Aorta (tissue), 5 donors: ENCODE measurements at regions not wholly inside any gene's neighbourhood (a gene's known extent, or its start where the extent isn't known, plus 50 kb on each side); places are given as distances from the start of the nearest gene placed in this dataset.
"Not testable (repeated sequence)": the region's sequence is repeated elsewhere in the genome, so short reads cannot be mapped to it uniquely, and the experiment has no call there.

Experiments used
- ATAC-seq: fragments of 200-7000 bp; cut with Tn5 transposase; one replicate; pipeline ENCODE4 v1.9.1; 2022; ENCODE audit warnings: moderate library complexity; ENCODE audit not compliant: low FRiP score
- DNase-seq, 2 donors: peaks; one replicate each; pipeline ENCODE4 v3.0.0-alpha.2; 2020
- H3K27ac ChIP-seq, 2 donors: one replicate each; pipeline ENCODE4 v1.5.1; 2013; ENCODE audit warnings: low read length in 2 of 2, mild to moderate bottlenecking in 2 of 2, moderate library complexity in 2 of 2, control low read depth in 1 of 2, inconsistent platforms in 1 of 2, low read depth in 1 of 2
- H3K27me3 ChIP-seq, 2 donors: one replicate each; pipeline ENCODE4 v1.6.1; 2013; ENCODE audit warnings: control low read depth in 1 of 2, low read length in 1 of 2, mild to moderate bottlenecking in 1 of 2, moderate library complexity in 1 of 2; ENCODE audit not compliant: insufficient read depth in 2 of 2, control insufficient read depth in 1 of 2
- H3K36me3 ChIP-seq, 2 donors: one replicate each; pipeline ENCODE4 v1.6.1; 2013; ENCODE audit warnings: control low read depth in 1 of 2, low read length in 1 of 2, mild to moderate bottlenecking in 1 of 2; ENCODE audit not compliant: insufficient read depth in 2 of 2, control insufficient read depth in 1 of 2
- H3K4me1 ChIP-seq, 2 donors: one replicate each; pipeline ENCODE4 v1.6.1; 2013; ENCODE audit warnings: low read length in 2 of 2, control low read depth in 1 of 2, mild to moderate bottlenecking in 1 of 2, moderate library complexity in 1 of 2; ENCODE audit not compliant: insufficient read depth in 2 of 2, control insufficient read depth in 1 of 2
- H3K4me3 ChIP-seq, 2 donors: one replicate each; pipeline ENCODE4 v1.5.1; 2013; ENCODE audit warnings: low read length in 2 of 2, control low read depth in 1 of 2, mild to moderate bottlenecking in 1 of 2
- H3K9me3 ChIP-seq: one replicate; pipeline ENCODE4 v1.6.1; 2013; ENCODE audit warnings: mild to moderate bottlenecking, low read length; ENCODE audit not compliant: control insufficient read depth
- WGBS, 2 donors: extraction: QIAGEN DNeasy Blood & Tissue Kit; methylation state at CpG; one replicate each; pipeline ENCODE4 v1.1.7; 2013; 5-methylcytosine and 5-hydroxymethylcytosine counted together
- intact Hi-C, 2 donors: fragments of 100-400 bp; cut with DNase I; formaldehyde crosslinking; loops; one replicate each; pipeline versions ENCODE4 v1.14.2 to v1.15.0; 2022
- donor health status: healthy with polysubstance abuse.
- donor health status: Bipolar disorder and iron deficiency.
- donor health status: DM: no; HTN: no; CAD: no.
- donor health status: DM: no; HTN: no; CAD: no.
- donor health status: DM: yes; HTN: yes; CAD: no.

DNA sequence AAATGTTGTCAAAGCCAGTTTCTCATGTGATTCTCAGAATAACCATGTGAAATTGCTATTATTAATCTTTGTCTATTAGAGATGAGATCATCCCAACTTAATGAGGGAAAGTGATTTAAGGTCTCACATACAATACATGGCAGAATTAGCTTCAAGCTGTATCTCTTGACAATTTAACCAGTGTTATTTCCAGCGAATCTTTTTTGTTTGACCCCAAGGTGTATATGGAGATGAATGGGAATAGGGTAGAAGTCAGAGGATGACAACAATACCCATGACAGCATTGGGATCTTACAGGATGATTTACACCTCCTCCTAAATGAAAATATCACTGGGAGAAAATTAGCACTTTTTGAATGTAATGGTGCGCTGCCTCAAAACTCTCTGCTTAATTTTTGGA lies 290.8 kb upstream of the LUZP2 start:
- Histone ChIP-seq H3K4me1 (no peaks in the 10 kb centered on the region), H3K4me3 (no peak overlapping the region), H3K27ac (no peak overlapping the region), H3K36me3 (no peaks in the 10 kb centered on the region), H3K27me3 (no peaks in the 10 kb centered on the region), H3K9me3 (no peaks in the 10 kb centered on the region)
- intact Hi-C loops = no loop called here
- 86 to 92% methylated on average over 2 of the region's 2 CpGs for WGBS, 2 donors
- DNase-seq (no peak), ATAC-seq (no peak)

GRCh38 chr11:24206511-24206910 lies 290.3 kb upstream of the LUZP2 start:
- Histone ChIP-seq H3K36me3 (no peaks in the 10 kb centered on the region), H3K27ac (no peak overlapping the region), H3K4me1 (no peaks in the 10 kb centered on the region), H3K27me3 (no peaks in the 10 kb centered on the region), H3K9me3 (no peaks in the 10 kb centered on the region), H3K4me3 (no peak overlapping the region)
- intact Hi-C loops = no loop called here
- ATAC-seq (no peak), DNase-seq (no peak)
- WGBS, 2 donors = 80% methylated on average over 1 of the region's 1 CpG

GRCh38 chr11:24216488-24216887 lies 280.4 kb upstream of the LUZP2 start:
- WGBS, 2 donors = 40 to 54% methylated on average over 1 of the region's 1 CpG
- no peaks in the 10 kb centered on the region for H3K4me1 ChIP-seq
- no peaks in the 10 kb centered on the region for H3K36me3 ChIP-seq
- H3K27me3 ChIP-seq = no peaks in the 10 kb centered on the region
- H3K4me3 ChIP-seq = no peak overlapping the region
- DNase-seq (no peak), ATAC-seq (no peak)
- no peak overlapping the region for H3K27ac ChIP-seq
- no peaks in the 10 kb centered on the region for H3K9me3 ChIP-seq
- intact Hi-C loops = no loop called here

DNA sequence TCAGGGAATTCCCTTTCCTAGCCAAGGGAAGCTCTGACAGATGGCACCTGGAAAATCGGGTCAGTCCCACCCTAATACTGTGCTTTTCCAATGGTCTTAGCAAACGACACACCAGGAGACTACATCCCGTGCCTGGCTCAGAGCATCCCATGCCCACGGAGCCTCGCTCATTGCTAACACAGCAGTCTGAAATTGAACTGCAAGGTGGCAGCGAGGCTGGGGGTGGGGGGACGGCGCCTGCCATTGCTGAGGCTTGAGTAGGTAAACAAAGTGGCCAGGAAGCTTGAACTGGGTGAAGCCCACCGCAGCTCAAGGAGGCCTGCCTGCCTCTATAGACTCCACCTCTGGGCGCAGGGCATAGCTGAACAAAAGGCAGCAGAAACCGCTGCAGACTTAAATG lies 279.5 kb upstream of the LUZP2 start:
- H3K4me3 ChIP-seq, H3K27me3 ChIP-seq, H3K36me3 ChIP-seq, H3K4me1 ChIP-seq, ATAC-seq, intact Hi-C loops, H3K27ac ChIP-seq, H3K9me3 ChIP-seq, DNase-seq: not testable (repeated sequence)
- 86 to 90% methylated on average over 11 of the region's 11 CpGs for WGBS, 2 donors

- H3K4me3 ChIP-seq = no peak overlapping the region
- no peaks in the 10 kb centered on the region for H3K9me3 ChIP-seq
- ATAC-seq (no peak), DNase-seq (no peak)
- no peak overlapping the region for H3K27ac ChIP-seq
- 25 to 28% methylated on average over 1 of the region's 1 CpG for WGBS, 2 donors
- no peaks in the 10 kb centered on the region for H3K36me3 ChIP-seq
- no peaks in the 10 kb centered on the region for H3K27me3 ChIP-seq
- intact Hi-C loops = no loop called here
- H3K4me1 ChIP-seq = no peaks in the 10 kb centered on the region
Observed at GRCh38 chr11:24225501-24225900, 271.4 kb upstream of the LUZP2 start.

DNA sequence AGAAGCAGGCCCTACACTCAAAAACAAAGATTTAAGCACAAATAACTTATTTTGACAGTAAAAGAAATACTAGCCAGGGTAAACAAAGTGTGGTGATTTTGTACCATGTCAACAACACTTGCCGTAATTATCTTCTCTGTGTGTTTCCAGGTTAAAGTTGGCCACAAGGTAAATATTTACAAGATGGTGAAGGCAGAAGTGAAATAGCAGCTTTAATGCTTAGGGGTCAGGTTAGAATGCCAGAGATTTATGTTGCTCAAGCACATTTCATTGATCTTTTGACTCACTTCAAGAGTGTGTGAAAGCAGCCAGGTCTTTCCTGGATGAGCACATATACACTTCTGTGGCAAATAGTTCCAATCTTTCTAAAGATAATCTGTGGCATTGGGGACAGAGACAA lies 270.2 kb upstream of the LUZP2 start:
- 45 to 52% methylated on average over 1 of the region's 1 CpG for WGBS, 2 donors
- DNase-seq = no peak
- Histone ChIP-seq H3K4me3 (no peak overlapping the region), H3K9me3 (no peaks in the 10 kb centered on the region), H3K36me3 (no peaks in the 10 kb centered on the region), H3K27ac (no peak overlapping the region), H3K27me3 (no peaks in the 10 kb centered on the region), H3K4me1 (no peaks in the 10 kb centered on the region)
- intact Hi-C loops = no loop called here
- ATAC-seq = no peak

GRCh38 chr11:24233041-24233440 lies 263.8 kb upstream of the LUZP2 start:
- H3K27me3 ChIP-seq = no peaks in the 10 kb centered on the region
- H3K36me3 ChIP-seq = no peaks in the 10 kb centered on the region
- 94 to 97% methylated on average over 1 of the region's 1 CpG for WGBS, 2 donors
- H3K4me1 ChIP-seq = no peaks in the 10 kb centered on the region
- intact Hi-C loops = no loop called here
- no peaks in the 10 kb centered on the region for H3K9me3 ChIP-seq
- no peak overlapping the region for H3K4me3 ChIP-seq
- ATAC-seq (no peak), DNase-seq (no peak)
- H3K27ac ChIP-seq = no peak overlapping the region

- no peaks in the 10 kb centered on the region for H3K4me1 ChIP-seq
- intact Hi-C loops = no loop called here
- H3K27me3 ChIP-seq = no peaks in the 10 kb centered on the region
- no peak overlapping the region for H3K4me3 ChIP-seq
- WGBS, 2 donors = 85 to 89% methylated on average over 4 of the region's 4 CpGs
- H3K27ac ChIP-seq = no peak overlapping the region
- DNase-seq = no peak
- no peaks in the 10 kb centered on the region for H3K9me3 ChIP-seq
- no peaks in the 10 kb centered on the region for H3K36me3 ChIP-seq
- no peak for ATAC-seq
Observed at GRCh38 chr11:24234822-24235508, 261.9 kb upstream of the LUZP2 start.

- WGBS, 2 donors = 47 to 57% methylated on average over 3 of the region's 3 CpGs
- DNase-seq (no peak), ATAC-seq (no peak)
- Histone ChIP-seq H3K9me3 (no peaks in the 10 kb centered on the region), H3K27me3 (no peaks in the 10 kb centered on the region), H3K27ac (no peak overlapping the region), H3K36me3 (no peaks in the 10 kb centered on the region), H3K4me3 (no peak overlapping the region), H3K4me1 (no peaks in the 10 kb centered on the region)
- intact Hi-C loops = no loop called here
Observed at GRCh38 chr11:24238771-24239645, 257.8 kb upstream of the LUZP2 start.
